Smooth muscle cell (in vitro differentiated cells): ENCODE measurements at regions not wholly inside any gene's neighbourhood (a gene's known extent, or its start where the extent isn't known, plus 50 kb on each side); places are given as distances from the start of the nearest gene placed in this dataset.
A peak's percentile ranks its signal among the peaks of the same experiment; 100 is the strongest.

Source experiments
- DNase-seq: peaks from one replicate; lab custom pipeline; 2025; ENCODE audit not compliant: unreplicated experiment; lab: John Stamatoyannopoulos, UW
- H2AFZ ChIP-seq: fragments of 200-600 bp; sonication (generic); 2 replicates; pipeline ENCODE4 v1.6.0; 2016; ENCODE audit warnings: antibody characterized with exemption, low read depth, mild to moderate bottlenecking
- H3F3A ChIP-seq: fragments of 200-600 bp; sonication (generic); 2 replicates; pipeline ENCODE4 v1.6.0; 2017; ENCODE audit warnings: antibody characterized with exemption, low read depth
- H3K27ac ChIP-seq: fragments of 200-600 bp; sonication (generic); 2 replicates; pipeline ENCODE4 v1.5.1; 2016; ENCODE audit warnings: low read depth, mild to moderate bottlenecking
- H3K27me3 ChIP-seq: fragments of 200-600 bp; sonication (generic); 2 replicates; pipeline ENCODE4 v1.6.1; 2016; ENCODE audit warnings: low read depth, mild to moderate bottlenecking
- H3K36me3 ChIP-seq: fragments of 200-600 bp; sonication (generic); 2 replicates; pipeline ENCODE4 v1.5.1; 2016; ENCODE audit warnings: low read depth
- H3K4me1 ChIP-seq: fragments of 200-600 bp; sonication (generic); 2 replicates; pipeline ENCODE4 v1.5.1; 2016; ENCODE audit warnings: low read depth
- H3K4me2 ChIP-seq: fragments of 200-600 bp; sonication (generic); 2 replicates; pipeline ENCODE4 v1.6.0; 2016; ENCODE audit warnings: mild to moderate bottlenecking
- H3K4me3 ChIP-seq: fragments of 200-600 bp; sonication (generic); 2 replicates; pipeline ENCODE4 v1.5.1; 2016; ENCODE audit warnings: mild to moderate bottlenecking
- H3K79me2 ChIP-seq: fragments of 200-600 bp; sonication (generic); 2 replicates; pipeline ENCODE4 v1.6.0; 2016; ENCODE audit warnings: low read depth, mild to moderate bottlenecking
- H3K9ac ChIP-seq: fragments of 200-600 bp; sonication (generic); 2 replicates; pipeline ENCODE4 v1.6.0; 2016; ENCODE audit warnings: low read depth
- H3K9me3 ChIP-seq: fragments of 200-600 bp; sonication (generic); replicated peaks from 2 replicates; pipeline ENCODE4 v1.5.1; 2016; ENCODE audit warnings: low read depth
- H4K20me1 ChIP-seq: fragments of 200-600 bp; sonication (generic); 2 replicates; pipeline ENCODE4 v1.6.0; 2016; ENCODE audit warnings: low read depth
- WGBS: methylation state at CpG from one replicate; pipeline ENCODE4 v1.1.7; 2016; ENCODE audit warnings: low lambda C conversion rate; 5-methylcytosine and 5-hydroxymethylcytosine counted together
- TF ChIP-seq, protein P1 (sequence below): fragments of 200-600 bp; sonication (generic); IDR thresholded peaks from 2 replicates; pipeline ENCODE4 v1.5.1; 2017; ENCODE audit warnings: borderline replicate concordance, mild to moderate bottlenecking, antibody characterized with exemption; ENCODE audit not compliant: insufficient read depth, poor library complexity, severe bottlenecking

DNA sequence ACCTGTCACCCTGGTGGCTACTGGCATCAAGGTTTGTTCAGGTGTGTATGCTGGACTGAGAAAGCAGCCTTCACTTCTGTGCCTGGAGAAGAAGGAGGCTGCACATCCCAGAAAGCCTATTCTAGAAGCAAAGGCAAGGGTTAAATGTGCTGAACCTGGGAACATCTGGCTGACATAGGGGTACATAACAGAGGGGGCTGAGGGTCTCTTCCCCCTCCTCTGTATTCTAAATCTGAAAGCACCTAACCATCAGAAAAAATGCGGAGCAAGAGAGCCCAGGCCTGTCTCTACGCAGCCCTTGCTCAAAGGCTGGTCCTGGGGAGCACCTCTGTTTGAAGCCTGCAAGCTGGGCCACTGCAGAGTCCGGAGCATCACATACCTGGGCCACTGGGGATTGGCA is 53.2 kb upstream of the FSTL4 start:
- TF ChIP-seq, protein P1, sequence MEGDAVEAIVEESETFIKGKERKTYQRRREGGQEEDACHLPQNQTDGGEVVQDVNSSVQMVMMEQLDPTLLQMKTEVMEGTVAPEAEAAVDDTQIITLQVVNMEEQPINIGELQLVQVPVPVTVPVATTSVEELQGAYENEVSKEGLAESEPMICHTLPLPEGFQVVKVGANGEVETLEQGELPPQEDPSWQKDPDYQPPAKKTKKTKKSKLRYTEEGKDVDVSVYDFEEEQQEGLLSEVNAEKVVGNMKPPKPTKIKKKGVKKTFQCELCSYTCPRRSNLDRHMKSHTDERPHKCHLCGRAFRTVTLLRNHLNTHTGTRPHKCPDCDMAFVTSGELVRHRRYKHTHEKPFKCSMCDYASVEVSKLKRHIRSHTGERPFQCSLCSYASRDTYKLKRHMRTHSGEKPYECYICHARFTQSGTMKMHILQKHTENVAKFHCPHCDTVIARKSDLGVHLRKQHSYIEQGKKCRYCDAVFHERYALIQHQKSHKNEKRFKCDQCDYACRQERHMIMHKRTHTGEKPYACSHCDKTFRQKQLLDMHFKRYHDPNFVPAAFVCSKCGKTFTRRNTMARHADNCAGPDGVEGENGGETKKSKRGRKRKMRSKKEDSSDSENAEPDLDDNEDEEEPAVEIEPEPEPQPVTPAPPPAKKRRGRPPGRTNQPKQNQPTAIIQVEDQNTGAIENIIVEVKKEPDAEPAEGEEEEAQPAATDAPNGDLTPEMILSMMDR = no peak
- Histone ChIP-seq H3K79me2 (no peaks in the 10 kb centered on the region), H3K36me3 (no peaks in the 10 kb centered on the region), H3K9me3 (no peaks in the 10 kb centered on the region), H3K4me2 (no peak overlapping the region), H2AFZ (no peak overlapping the region), H3K27me3 (no peaks in the 10 kb centered on the region), H3K4me3 (no peak overlapping the region), H4K20me1 (no peaks in the 10 kb centered on the region), H3K27ac (no peak overlapping the region), H3K9ac (no peak overlapping the region), H3F3A (no peaks in the 10 kb centered on the region), H3K4me1 (no peaks in the 10 kb centered on the region)
- 75% methylated on average over 3 of the region's 3 CpGs for WGBS
- no peak for DNase-seq

DNA sequence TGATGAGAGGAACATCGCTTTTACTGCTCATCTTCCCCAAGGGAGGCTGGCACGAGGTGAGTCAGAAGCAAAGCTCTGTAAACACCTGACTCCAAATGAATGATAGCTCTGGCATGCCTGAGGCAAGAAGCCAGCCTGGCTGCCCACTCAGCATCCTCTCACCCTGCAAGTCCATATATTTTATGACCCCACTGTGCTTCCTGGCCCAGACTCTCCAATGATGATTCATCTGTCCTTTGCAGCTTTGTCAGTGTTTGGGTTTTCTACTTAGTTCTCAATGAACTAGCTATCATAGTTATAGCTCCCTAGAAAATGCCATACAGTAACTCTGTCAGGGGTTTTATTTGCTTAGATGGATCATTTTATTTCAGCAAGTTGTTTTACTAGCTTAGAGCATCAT is 52.1 kb upstream of the FSTL4 start:
- Histone ChIP-seq H2AFZ (no peak overlapping the region), H3K79me2 (no peaks in the 10 kb centered on the region), H4K20me1 (no peaks in the 10 kb centered on the region), H3K4me3 (no peak overlapping the region), H3K27me3 (no peaks in the 10 kb centered on the region), H3F3A (no peaks in the 10 kb centered on the region), H3K9ac (no peak overlapping the region), H3K27ac (peak overlapping the region; percentile 25), H3K4me1 (no peaks in the 10 kb centered on the region), H3K36me3 (no peaks in the 10 kb centered on the region), H3K9me3 (no peaks in the 10 kb centered on the region), H3K4me2 (no peak overlapping the region)
- DNase-seq = no peak
- 45% methylated on average over 2 of the region's 2 CpGs for WGBS
- TF ChIP-seq, protein P1 = no peak

DNA sequence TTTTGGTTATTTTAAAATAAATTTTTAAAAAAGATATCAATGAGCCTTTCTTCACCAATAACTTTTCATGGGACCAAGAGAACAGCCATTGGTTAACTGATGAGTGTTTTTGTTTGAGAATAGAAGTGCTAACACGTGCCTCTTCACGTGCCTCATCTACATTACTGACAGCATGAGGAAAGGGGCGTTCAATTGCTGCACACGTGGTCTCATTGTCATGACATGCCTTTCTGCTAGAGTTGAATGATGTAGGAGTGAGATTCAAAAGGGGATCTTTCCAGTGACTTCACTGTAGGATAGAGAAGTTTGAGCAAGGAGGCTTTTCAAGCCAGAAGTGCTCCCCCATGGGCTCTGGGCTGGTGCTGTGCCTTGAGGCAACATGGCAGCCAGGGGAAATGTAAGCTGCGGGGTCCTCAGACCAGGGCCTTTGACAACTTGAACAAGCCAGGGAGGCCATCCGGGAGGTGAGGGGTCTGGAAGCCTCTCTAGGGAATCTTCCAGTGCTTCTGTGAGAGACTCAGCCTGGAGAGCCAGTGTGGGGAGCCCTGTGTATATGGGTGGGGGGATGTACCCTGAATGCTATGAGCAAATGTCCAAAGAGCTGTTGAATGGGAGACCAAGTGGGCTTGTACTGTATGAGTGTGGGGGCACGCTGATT is 51.2 kb upstream of the FSTL4 start:
- H3F3A ChIP-seq = no peaks in the 10 kb centered on the region
- H3K27ac ChIP-seq = no peak overlapping the region
- 88% methylated on average over 7 of the region's 7 CpGs for WGBS

More for the DNA sequence above, 51.2 kb upstream of the FSTL4 start:
- Histone ChIP-seq H4K20me1 (no peaks in the 10 kb centered on the region), H3K9ac (no peak overlapping the region), H3K27me3 (no peaks in the 10 kb centered on the region), H3K4me2 (no peak overlapping the region), H2AFZ (no peak overlapping the region), H3K4me3 (no peak overlapping the region), H3K79me2 (no peaks in the 10 kb centered on the region), H3K4me1 (no peaks in the 10 kb centered on the region), H3K36me3 (no peaks in the 10 kb centered on the region), H3K9me3 (no peaks in the 10 kb centered on the region)
- TF ChIP-seq, protein P1 = no peak
- DNase-seq = no peak
